ENCODE measurements at regions not wholly inside any gene's neighbourhood (a gene's known extent, or its start where the extent isn't known, plus 50 kb on each side); places are given as distances from the start of the nearest gene placed in this dataset.

DNA sequence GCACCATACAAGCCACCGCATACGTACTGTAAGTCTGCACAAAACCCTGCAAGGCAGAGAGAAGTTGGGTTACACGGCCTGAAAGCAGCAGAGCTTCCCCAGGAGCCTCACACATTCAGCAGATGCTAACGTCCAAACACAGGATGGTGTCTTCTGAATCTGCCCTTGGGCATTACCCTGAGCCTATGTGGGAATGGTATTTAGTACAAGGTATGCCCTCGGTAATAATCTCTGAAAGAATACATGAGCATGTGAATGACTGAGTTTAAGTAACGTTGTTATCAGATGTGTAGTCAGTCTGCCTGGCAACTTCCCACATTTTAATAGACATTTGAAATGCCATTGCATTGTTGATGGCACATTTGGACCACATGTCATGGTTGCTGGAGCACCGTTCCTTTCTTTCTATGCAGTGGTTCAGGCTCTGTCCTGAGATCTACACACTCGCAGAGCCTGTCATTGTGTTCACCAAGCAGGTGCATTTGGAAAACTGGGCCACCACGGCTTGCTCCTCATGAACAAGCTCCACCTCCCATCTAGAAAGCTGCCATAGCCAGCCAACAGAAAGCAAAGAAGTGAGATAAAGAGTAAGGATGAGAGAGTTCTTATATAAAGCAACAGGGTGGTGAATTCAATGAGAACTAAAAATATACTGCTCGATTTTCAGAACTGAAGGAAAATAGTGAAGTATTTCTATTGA lies 136.5 kb upstream of the GGTLC1 start:
- BruUV-seq (replicated peaks), result no TSS peak
- Histone ChIP-seq H3K27me3 (replicated peaks; ENCODE audit: insufficient read depth, low read depth, low read length, poor library complexity) (no peaks in the 10 kb centered on the region), H3K4me1 (ENCODE audit: insufficient read depth, low read length, poor library complexity, severe bottlenecking) (no peaks in the 10 kb centered on the region), H3K36me3 (ENCODE audit: insufficient read depth, low read length, poor library complexity, severe bottlenecking) (no peaks in the 10 kb centered on the region), H3K4me3 (ENCODE audit: low read depth, low read length, poor library complexity, severe bottlenecking) (no peak overlapping the region), H3K27ac (ENCODE audit: low read depth, low read length, poor library complexity, severe bottlenecking) (no peak overlapping the region), H3K9me3 (ENCODE audit: low read depth, low read length, poor library complexity, severe bottlenecking) (no peaks in the 10 kb centered on the region)
- intact Hi-C loops (cut with micrococcal nuclease; ENCODE audit: unreplicated experiment), result no loop called here
- ChIA-PET CTCF (no interaction called here), POLR2A (ENCODE audit: low non-redundant PET) (no interaction called here)
- TF ChIP-seq, protein P1, sequence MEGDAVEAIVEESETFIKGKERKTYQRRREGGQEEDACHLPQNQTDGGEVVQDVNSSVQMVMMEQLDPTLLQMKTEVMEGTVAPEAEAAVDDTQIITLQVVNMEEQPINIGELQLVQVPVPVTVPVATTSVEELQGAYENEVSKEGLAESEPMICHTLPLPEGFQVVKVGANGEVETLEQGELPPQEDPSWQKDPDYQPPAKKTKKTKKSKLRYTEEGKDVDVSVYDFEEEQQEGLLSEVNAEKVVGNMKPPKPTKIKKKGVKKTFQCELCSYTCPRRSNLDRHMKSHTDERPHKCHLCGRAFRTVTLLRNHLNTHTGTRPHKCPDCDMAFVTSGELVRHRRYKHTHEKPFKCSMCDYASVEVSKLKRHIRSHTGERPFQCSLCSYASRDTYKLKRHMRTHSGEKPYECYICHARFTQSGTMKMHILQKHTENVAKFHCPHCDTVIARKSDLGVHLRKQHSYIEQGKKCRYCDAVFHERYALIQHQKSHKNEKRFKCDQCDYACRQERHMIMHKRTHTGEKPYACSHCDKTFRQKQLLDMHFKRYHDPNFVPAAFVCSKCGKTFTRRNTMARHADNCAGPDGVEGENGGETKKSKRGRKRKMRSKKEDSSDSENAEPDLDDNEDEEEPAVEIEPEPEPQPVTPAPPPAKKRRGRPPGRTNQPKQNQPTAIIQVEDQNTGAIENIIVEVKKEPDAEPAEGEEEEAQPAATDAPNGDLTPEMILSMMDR (conservative IDR thresholded peaks at IDR 0.05; ENCODE audit: low read depth, low read length), result no peak
- no peak for DNase-seq (ENCODE audit: low spot score)

- H3K27ac ChIP-seq (ENCODE audit: low read depth, low read length, poor library complexity, severe bottlenecking), result no peak overlapping the region
- no peaks in the 10 kb centered on the region for H3K9me3 ChIP-seq (ENCODE audit: low read depth, low read length, poor library complexity, severe bottlenecking)
- ChIA-PET POLR2A (ENCODE audit: low non-redundant PET) (no interaction called here), CTCF (no interaction called here)
- no peaks in the 10 kb centered on the region for H3K4me1 ChIP-seq (ENCODE audit: insufficient read depth, low read length, poor library complexity, severe bottlenecking)
- H3K27me3 ChIP-seq (replicated peaks; ENCODE audit: insufficient read depth, low read depth, low read length, poor library complexity), result no peaks in the 10 kb centered on the region
- no peaks in the 10 kb centered on the region for H3K36me3 ChIP-seq (ENCODE audit: insufficient read depth, low read length, poor library complexity, severe bottlenecking)
- intact Hi-C loops (cut with micrococcal nuclease; ENCODE audit: unreplicated experiment), result no loop called here
- TF ChIP-seq, protein P1 (conservative IDR thresholded peaks at IDR 0.05; ENCODE audit: low read depth, low read length), result no peak
- TF ChIP-seq EZH2 (IDR thresholded peaks at IDR 0.05; ENCODE audit: borderline replicate concordance, low read depth, low read length, poor library complexity, severe bottlenecking), result no peak
- no TSS peak for BruUV-seq (replicated peaks)
- DNase-seq (ENCODE audit: low spot score), result no peak
- H3K4me3 ChIP-seq (ENCODE audit: low read depth, low read length, poor library complexity, severe bottlenecking), result no peak overlapping the region
These were observed 135.4 kb upstream of the GGTLC1 start for GRCh38 chr20:24124003-24124402.

- ChIA-PET POLR2A (ENCODE audit: low non-redundant PET) (no interaction called here), CTCF (no interaction called here)
- peak; percentile 52 for DNase-seq (ENCODE audit: low spot score)
- H3K4me3 ChIP-seq (ENCODE audit: low read depth, low read length, poor library complexity, severe bottlenecking), result no peak overlapping the region
- H3K9me3 ChIP-seq (ENCODE audit: low read depth, low read length, poor library complexity, severe bottlenecking), result no peaks in the 10 kb centered on the region
- no peak overlapping the region for H3K27ac ChIP-seq (ENCODE audit: low read depth, low read length, poor library complexity, severe bottlenecking)
- no peaks in the 10 kb centered on the region for H3K36me3 ChIP-seq (ENCODE audit: insufficient read depth, low read length, poor library complexity, severe bottlenecking)
- H3K27me3 ChIP-seq (replicated peaks; ENCODE audit: insufficient read depth, low read depth, low read length, poor library complexity), result no peaks in the 10 kb centered on the region
- intact Hi-C loops (cut with micrococcal nuclease; ENCODE audit: unreplicated experiment), result no loop called here
- peaks cover 3% of the 10 kb centered on the region for H3K4me1 ChIP-seq (ENCODE audit: insufficient read depth, low read length, poor library complexity, severe bottlenecking)
- no TSS peak for BruUV-seq (replicated peaks)
- TF ChIP-seq, protein P1 (conservative IDR thresholded peaks at IDR 0.05; ENCODE audit: low read depth, low read length), result no peak
These were observed 130.0 kb upstream of the GGTLC1 start for GRCh38 chr20:24118441-24119175.

Data from A673 (cell line).